Tibial artery (tissue), 4 donors: ENCODE measurements at regions not wholly inside any gene's neighbourhood (a gene's known extent, or its start where the extent isn't known, plus 50 kb on each side); places are given as distances from the start of the nearest gene placed in this dataset.
A peak's percentile ranks its signal among the peaks of the same experiment; 100 is the strongest.

Source experiments
- DNase-seq, 2 donors: peaks; one replicate each; pipeline ENCODE4 v3.0.0-alpha.2; 2019
- H3K27ac ChIP-seq, 2 donors: fragments of 200-600 bp; sonication (generic) in 1 of 2; 1 replicate in 1 of 2; 2 replicates in 1 of 2; pipeline ENCODE4 v1.5.1; 2018 to 2019; ENCODE audit warnings: mild to moderate bottlenecking in 1 of 2
- H3K27me3 ChIP-seq, 2 donors: fragments of 200-600 bp; sonication (generic) in 1 of 2; one replicate each; pipeline versions ENCODE4 v1.5.1 to v1.6.0; 2016 to 2019
- H3K36me3 ChIP-seq, 3 donors: fragments of 200-600 bp; sonication (generic) in 2 of 3; one replicate each; pipeline ENCODE4 v1.5.1; 2016 to 2019; ENCODE audit warnings: mild to moderate bottlenecking in 2 of 3
- H3K4me1 ChIP-seq, 4 donors: fragments of 200-600 bp; sonication (generic) in 2 of 4; 1 replicate in 3 of 4; 2 replicates in 1 of 4; pipeline ENCODE4 v1.5.1; 2016 to 2019
- H3K4me3 ChIP-seq, 2 donors: fragments of 200-600 bp; sonication (generic) in 1 of 2; 1 replicate in 1 of 2; 2 replicates in 1 of 2; pipeline ENCODE4 v1.5.1; 2018 to 2019; ENCODE audit warnings: mild to moderate bottlenecking in 2 of 2
- H3K9me3 ChIP-seq, 3 donors: fragments of 200-600 bp; sonication (generic) in 1 of 3; one replicate each; pipeline ENCODE4 v1.5.1; 2016 to 2019
- intact Hi-C: fragments of 100-400 bp; cut with DNase I; formaldehyde crosslinking; loops from one replicate; pipeline ENCODE4 v1.15.0; 2023; ENCODE audit warnings: low total_unique reads
- TF ChIP-seq, protein P1 (sequence below), 2 experiments: fragments of 200-600 bp in 1 of 2; fragments of 450-650 bp in 1 of 2; IDR thresholded peaks; one replicate each; pipeline ENCODE4 v1.5.1; 2017 to 2019; ENCODE audit warnings: antibody characterized with exemption in 2 of 2, mild to moderate bottlenecking in 1 of 2, moderate library complexity in 1 of 2

GRCh38 chr12:100738086-100738485 lies 56.5 kb upstream of the ANO4 start:
- intact Hi-C loops: no loop called here
- Histone ChIP-seq H3K27me3 (peaks cover 0 to 7% of the 10 kb centered on the region in 2 donors), H3K36me3 (no peaks in the 10 kb centered on the region), H3K4me1 (no peaks in the 10 kb centered on the region), H3K4me3 (no peak overlapping the region), H3K9me3 (no peaks in the 10 kb centered on the region), H3K27ac (no peak overlapping the region)
- no peak for DNase-seq
- TF ChIP-seq, protein P1, sequence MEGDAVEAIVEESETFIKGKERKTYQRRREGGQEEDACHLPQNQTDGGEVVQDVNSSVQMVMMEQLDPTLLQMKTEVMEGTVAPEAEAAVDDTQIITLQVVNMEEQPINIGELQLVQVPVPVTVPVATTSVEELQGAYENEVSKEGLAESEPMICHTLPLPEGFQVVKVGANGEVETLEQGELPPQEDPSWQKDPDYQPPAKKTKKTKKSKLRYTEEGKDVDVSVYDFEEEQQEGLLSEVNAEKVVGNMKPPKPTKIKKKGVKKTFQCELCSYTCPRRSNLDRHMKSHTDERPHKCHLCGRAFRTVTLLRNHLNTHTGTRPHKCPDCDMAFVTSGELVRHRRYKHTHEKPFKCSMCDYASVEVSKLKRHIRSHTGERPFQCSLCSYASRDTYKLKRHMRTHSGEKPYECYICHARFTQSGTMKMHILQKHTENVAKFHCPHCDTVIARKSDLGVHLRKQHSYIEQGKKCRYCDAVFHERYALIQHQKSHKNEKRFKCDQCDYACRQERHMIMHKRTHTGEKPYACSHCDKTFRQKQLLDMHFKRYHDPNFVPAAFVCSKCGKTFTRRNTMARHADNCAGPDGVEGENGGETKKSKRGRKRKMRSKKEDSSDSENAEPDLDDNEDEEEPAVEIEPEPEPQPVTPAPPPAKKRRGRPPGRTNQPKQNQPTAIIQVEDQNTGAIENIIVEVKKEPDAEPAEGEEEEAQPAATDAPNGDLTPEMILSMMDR (IDR thresholded peaks at IDR 0.05): no peak

DNA sequence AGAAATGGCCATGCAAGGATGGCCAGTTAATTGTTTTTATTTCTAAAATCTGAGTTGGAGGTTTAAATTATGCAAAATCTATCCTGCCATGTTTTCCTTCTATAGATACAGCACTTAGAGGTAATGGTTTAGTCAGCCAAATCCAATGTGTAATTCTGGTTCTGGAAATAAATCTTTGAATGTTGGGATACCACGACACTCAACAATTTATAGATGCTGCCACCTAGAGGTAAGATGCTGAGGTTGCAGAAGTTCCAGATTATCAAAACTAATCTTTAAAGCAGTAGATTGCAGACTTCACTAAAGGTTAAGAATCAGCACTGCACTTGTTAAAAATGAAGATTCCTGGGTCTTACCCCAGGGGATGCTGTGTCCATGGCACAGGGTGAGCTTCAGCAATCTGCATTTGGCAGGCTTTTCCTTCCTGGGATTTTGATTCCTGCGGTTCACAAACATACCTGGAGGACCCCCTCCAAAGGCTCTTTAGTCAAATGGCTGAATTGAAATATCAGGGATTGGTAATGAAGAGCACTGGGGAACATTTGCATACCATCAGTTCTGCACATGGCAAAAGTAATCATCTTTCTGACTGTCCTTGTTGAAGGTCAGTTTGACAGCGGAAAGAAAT lies 53.4 kb upstream of the ANO4 start:
- Histone ChIP-seq H3K9me3 (peaks cover 0 to 3% (median 0%) of the 10 kb centered on the region in 3 donors), H3K4me1 (no peaks in the 10 kb centered on the region), H3K4me3 (no peak overlapping the region), H3K36me3 (no peaks in the 10 kb centered on the region), H3K27ac (no peak overlapping the region), H3K27me3 (peaks cover 0 to 2% of the 10 kb centered on the region in 2 donors)
- TF ChIP-seq, protein P1 (IDR thresholded peaks at IDR 0.05): peak in 1 of 2 experiments; percentile 43
- intact Hi-C loops: no loop called here
- no peak for DNase-seq

DNA sequence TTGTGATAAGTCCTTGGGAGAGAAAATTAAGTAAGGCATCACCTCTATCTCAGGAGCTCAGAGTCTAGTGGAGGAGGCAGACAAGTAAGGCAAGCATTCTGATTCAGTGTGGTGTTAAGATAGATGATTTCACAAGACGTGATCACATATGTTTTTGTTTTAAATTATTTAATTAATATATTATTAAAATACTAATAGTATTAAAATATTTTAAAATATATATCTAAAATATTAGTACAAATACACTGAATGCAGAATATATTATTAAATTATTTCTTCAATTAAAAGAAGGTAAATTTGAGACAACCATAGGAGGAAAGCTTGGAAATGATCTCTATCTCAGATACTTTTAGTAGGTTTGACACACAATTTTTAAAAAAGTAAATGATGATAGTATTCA lies 51.5 kb upstream of the ANO4 start:
- Histone ChIP-seq H3K27ac (no peak overlapping the region), H3K27me3 (no peaks in the 10 kb centered on the region), H3K4me3 (no peak overlapping the region), H3K4me1 (no peaks in the 10 kb centered on the region), H3K36me3 (no peaks in the 10 kb centered on the region), H3K9me3 (peaks cover 0 to 3% (median 0%) of the 10 kb centered on the region in 3 donors)
- no peak for DNase-seq
- intact Hi-C loops: no loop called here
- TF ChIP-seq, protein P1 (IDR thresholded peaks at IDR 0.05): no peak
